ENCODE measurements at regions not wholly inside any gene's neighbourhood (a gene's known extent, or its start where the extent isn't known, plus 50 kb on each side); places are given as distances from the start of the nearest gene placed in this dataset.

DNA sequence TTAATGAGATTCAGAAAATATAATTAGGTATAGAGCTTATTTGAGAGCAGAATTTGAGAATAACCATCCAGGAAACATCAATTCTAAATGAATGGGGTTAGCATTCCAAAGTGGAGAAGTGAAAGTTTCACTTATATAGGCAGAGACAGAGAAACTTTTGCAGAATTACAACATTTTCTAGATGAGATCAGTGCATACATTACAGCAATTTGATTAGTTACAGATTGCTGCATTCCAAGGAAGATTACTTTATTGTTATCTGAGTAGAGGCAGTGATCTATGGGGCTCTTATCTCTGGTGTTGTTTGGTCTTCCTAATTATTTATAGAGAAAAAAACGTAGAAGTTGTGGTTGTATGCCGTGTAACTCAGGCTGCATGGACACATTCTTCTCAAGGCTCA, 373.8 kb upstream of the SYT4 start:
- DNase-seq: no peak

- DNase-seq: no peak
Observed at GRCh38 chr18:43656547-43656946, 379.3 kb upstream of the SYT4 start.

- no peak for DNase-seq
Observed at GRCh38 chr18:43661570-43661969, 384.3 kb upstream of the SYT4 start.

GRCh38 chr18:43662657-43663056, 385.4 kb upstream of the SYT4 start:
- DNase-seq: no peak

DNA sequence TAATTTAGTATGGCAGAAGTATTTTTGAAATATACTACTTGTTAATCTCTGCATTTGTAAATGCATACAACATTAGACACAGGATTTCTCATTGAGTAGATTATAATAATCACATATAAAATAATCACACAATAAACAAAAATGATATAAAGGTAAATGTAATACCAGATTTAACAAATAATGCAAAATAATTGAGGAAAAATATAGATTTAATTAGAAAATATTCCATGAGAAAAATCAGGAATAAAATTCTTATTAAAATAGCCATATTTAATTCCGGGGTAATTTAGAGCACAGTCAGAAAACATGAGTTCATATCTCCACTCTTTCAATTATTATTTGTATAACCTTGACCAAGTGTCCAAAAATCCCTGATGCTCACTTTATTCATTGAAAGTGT, 385.9 kb upstream of the SYT4 start:
- DNase-seq: no peak

- DNase-seq: no peak
Observed at GRCh38 chr18:43664487-43665008, 387.3 kb upstream of the SYT4 start.

GRCh38 chr18:43665105-43665788, 388.0 kb upstream of the SYT4 start:
- no peak for DNase-seq

GRCh38 chr18:43668866-43669265, 391.6 kb upstream of the SYT4 start:
- no peak for DNase-seq

DNA sequence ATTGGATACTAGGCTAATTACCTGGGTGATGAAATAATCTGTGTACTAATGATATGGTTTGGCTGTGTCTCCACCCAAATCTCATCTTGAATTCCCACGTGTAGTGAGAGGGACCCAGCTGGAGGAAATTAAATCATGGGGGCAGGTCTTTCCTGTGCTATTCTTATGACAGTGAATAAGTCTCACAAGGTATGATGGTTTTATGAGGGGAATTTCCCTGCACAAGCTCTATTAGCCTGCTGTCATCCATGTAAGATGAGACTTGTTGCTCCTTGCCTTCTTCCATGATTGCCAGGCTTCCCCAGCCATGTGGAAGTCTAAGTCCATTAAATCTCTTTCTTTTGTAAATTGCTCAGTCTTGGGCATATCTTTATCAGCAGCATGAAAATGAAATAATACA, 394.1 kb upstream of the SYT4 start:
- DNase-seq: no peak

GRCh38 chr18:43680096-43680495, 402.8 kb upstream of the SYT4 start:
- DNase-seq: no peak

GRCh38 chr18:43681661-43682060, 404.4 kb upstream of the SYT4 start:
- DNase-seq: no peak

GRCh38 chr18:43682196-43682595, 404.9 kb upstream of the SYT4 start:
- DNase-seq: no peak

DNA sequence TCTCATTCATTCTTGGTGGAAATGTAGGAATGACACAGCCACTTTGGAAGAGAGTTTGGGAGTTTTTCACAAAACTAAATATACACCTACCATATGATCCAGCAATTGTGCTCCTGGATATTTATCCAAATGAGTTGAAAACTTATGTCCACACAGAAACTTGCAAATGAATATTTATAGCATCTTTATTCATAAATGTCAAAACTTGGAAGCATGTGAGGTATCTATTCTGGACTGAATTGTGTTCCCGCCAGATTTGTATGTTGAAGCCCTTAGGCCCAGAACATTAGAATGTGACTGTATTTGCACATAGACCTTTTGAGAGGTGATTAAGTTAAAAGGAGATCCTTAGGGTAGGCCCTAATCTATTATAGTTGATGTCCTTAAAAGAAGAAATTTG, 409.4 kb upstream of the SYT4 start:
- DNase-seq: no peak

GRCh38 chr18:43692099-43692690, 414.9 kb upstream of the SYT4 start:
- DNase-seq: no peak

DNA sequence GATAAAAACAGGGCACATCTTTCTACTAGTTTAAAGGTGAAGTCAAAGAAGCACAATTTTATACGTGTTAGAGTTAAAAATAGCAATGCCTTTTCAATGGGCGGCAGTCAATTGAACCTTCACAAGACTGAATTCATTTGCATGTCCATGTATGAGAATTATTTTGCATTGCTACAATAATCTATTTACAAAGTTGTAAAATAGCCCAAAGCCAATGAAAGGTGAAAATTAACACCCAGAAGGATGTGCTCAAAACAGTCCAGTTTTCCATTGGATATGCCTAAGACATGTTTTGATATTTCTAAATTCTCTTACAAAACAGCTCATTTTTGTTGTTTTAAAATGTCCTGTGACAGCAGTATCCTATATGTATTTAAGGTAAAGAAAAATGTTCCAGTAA, 425.1 kb upstream of the SYT4 start:
- DNase-seq: no peak

DNA sequence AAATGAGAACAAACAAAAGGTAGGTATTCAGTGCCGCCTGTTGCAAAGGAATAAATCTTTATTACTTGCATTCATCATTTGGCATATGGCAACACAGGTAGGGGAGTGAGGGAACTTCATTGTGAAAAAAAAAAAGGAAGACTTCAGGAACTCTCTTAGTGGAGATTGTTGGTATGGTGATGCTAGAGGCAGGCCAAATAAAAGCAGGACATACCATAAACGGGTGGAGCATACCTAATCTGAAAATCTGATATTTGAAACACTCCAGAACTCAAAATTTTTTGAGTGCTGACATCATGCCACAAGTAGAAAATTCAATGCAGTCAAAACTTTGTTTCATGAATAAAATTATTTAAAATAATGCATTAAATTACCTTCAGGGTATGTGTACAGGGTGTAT, 425.8 kb upstream of the SYT4 start:
- no peak for DNase-seq

DNA sequence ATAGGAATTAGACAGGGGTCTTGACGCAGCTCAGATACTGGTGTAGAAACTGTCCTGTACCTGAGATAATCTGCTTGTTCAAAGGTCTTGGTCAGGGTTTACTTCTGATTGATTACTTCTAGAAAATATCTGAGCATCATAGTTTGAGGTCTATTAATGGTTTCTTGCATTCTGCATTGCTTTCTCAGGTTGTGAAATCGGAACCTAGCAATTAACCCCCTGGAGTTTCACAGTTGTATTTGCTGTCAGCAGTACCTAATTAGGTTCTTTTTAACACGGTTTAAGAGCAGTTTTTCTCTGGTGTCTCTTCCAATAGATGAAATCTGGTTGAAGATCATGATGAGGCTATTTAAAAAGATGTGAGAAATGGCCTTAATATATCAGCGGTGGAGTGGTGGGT, 428.6 kb upstream of the SYT4 start:
- DNase-seq: no peak

GRCh38 chr18:43710135-43710534, 432.8 kb upstream of the SYT4 start:
- DNase-seq: no peak

- no peak for DNase-seq
Observed at GRCh38 chr18:43714343-43715010, 437.2 kb upstream of the SYT4 start.

DNA sequence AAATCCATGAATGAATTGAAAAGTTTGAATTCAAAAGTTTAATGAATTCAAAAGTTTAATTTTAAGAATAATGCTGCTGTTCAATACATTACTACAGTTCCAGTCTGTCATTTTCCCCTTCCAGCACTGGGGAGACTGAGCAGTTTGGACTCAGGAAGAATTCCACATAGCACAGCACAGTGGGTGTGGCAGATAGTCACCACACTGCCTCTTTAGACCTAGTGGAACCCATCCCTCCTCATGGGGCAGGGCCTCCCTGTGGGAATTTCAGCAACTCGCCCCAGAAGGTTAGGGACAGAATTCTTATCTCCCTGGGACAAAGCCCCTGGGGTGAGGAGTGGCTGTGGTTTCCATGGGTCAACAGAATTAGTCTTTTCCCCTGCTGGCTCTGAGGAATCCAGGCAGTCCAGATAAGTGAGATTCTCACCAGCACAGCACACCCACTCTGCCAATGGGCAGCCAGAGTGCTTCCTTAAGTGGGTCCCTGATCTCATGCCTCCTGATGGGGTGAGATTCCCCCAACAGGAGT, 442.0 kb upstream of the SYT4 start:
- no peak for DNase-seq

DNA sequence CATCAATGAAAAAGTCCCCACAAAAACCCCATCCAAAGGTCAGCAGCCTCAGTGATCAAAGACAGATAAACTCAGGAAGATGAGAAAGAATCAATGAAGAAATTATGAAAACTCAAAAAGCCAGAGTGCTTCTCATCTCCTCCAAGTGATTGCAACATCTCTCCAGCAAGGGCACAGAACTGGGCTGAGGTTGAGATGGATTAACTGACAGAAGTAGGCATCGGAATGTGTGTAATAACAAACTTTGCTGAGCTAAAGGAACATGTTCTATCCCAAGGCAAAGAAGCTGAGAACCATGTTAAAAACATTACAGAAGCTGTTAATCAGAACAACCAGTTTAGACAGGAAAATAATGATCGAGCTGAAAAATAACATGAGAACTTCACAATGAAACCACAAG, 442.8 kb upstream of the SYT4 start:
- no peak for DNase-seq

GRCh38 chr18:43735570-43735969, 458.3 kb upstream of the SYT4 start:
- DNase-seq: no peak

GRCh38 chr18:43744960-43745745, 467.9 kb upstream of the SYT4 start:
- no peak for DNase-seq

Measured in suppressor macrophage treated with lipopolysaccharide for 1 hour (primary cell).